CD4-positive, CD25-positive, alpha-beta regulatory T cell (primary cell): ENCODE measurements at regions not wholly inside any gene's neighbourhood (a gene's known extent, or its start where the extent isn't known, plus 50 kb on each side); places are given as distances from the start of the nearest gene placed in this dataset.
"Not testable (repeated sequence)": the region's sequence is repeated elsewhere in the genome, so short reads cannot be mapped to it uniquely, and the experiment has no call there.

ENCODE experiments used
- ATAC-seq, 2 donors: fragments of 150-1000 bp; cut with Tn5 transposase; one replicate each; pipeline ENCODE4 v1.10.0; 2021; ENCODE audit warnings: low read depth in 2 of 2, moderate number of reproducible peaks in 2 of 2, moderate library complexity in 1 of 2
- DNase-seq, 3 donors: peaks; one replicate each; pipeline versions ENCODE4 v3.0.0 to v3.0.0-alpha.2; 2012 to 2022; ENCODE audit warnings: mixed read lengths in 1 of 3
- H3K27ac ChIP-seq: one replicate; pipeline ENCODE4 v1.7.0; 2013; ENCODE audit warnings: mild to moderate bottlenecking, low read length; ENCODE audit not compliant: insufficient read depth, poor library complexity, severe bottlenecking
- H3K27me3 ChIP-seq: one replicate; pipeline ENCODE4 v1.7.0; 2013; ENCODE audit warnings: low read length; ENCODE audit not compliant: control insufficient read depth, insufficient read depth
- H3K36me3 ChIP-seq: one replicate; pipeline ENCODE4 v1.7.0; 2013; ENCODE audit warnings: mild to moderate bottlenecking, low read length, moderate library complexity; ENCODE audit not compliant: control insufficient read depth, insufficient read depth
- H3K4me1 ChIP-seq: 2 replicates; pipeline ENCODE4 v1.7.0; 2013; ENCODE audit warnings: mild to moderate bottlenecking, low read length; ENCODE audit not compliant: insufficient read depth, control insufficient read depth, poor library complexity, severe bottlenecking
- H3K4me3 ChIP-seq: one replicate; pipeline ENCODE4 v1.7.0; 2013; ENCODE audit warnings: low read depth, mild to moderate bottlenecking, low read length, moderate library complexity
- H3K9me3 ChIP-seq, 2 experiments: 1 replicate in 1 of 2; 2 replicates in 1 of 2; pipeline ENCODE4 v1.7.0; 2013; ENCODE audit warnings: low read length in 2 of 2, mild to moderate bottlenecking in 1 of 2, moderate library complexity in 1 of 2; ENCODE audit not compliant: control insufficient read depth in 2 of 2
- H3K27ac Mint-ChIP-seq, 3 donors: one replicate each; pipeline ENCODE4 v1.8.0; 2020 to 2022; ENCODE audit warnings: mild to moderate bottlenecking in 3 of 3, mixed read lengths in 3 of 3, moderate library complexity in 2 of 3
- H3K27me3 Mint-ChIP-seq: one replicate; pipeline ENCODE4 v1.8.0; 2022; ENCODE audit warnings: mild to moderate bottlenecking, mixed read lengths
- H3K36me3 Mint-ChIP-seq: one replicate; pipeline ENCODE4 v1.8.0; 2020; ENCODE audit warnings: mixed read lengths
- H3K4me1 Mint-ChIP-seq, 4 donors: one replicate each; pipeline ENCODE4 v1.8.0; 2020 to 2022; ENCODE audit warnings: mixed read lengths in 4 of 4, mild to moderate bottlenecking in 1 of 4
- H3K4me3 Mint-ChIP-seq, 4 donors: one replicate each; pipeline ENCODE4 v1.8.0; 2020 to 2022; ENCODE audit warnings: mild to moderate bottlenecking in 4 of 4, mixed read lengths in 4 of 4, moderate library complexity in 3 of 4
- H3K9me3 Mint-ChIP-seq, 7 donors: one replicate each; pipeline ENCODE4 v1.8.0; 2020 to 2022; ENCODE audit warnings: mixed read lengths in 7 of 7, mild to moderate bottlenecking in 3 of 7, moderate library complexity in 2 of 7

DNA sequence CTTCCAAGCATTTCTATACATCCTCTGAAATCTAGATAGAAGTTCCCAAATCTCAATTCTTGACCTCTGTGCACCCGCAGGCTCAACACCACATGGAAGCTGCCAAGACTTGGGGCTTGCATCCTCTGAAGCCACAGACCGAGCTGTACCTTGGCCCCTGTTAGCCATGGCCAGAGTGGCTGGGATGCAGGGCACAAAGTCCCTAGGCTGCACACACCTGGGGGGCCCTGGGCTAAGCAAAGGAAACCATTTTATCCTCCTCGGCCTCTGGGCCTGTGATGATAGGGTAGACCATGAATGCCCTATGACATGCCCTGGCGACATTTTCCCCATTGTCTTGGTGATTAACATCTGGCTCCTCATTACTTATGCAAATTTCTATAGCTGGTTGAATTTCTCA lies 97.1 kb upstream of the CCDC39 start:
- peaks cover 0 to 54% (median 17%) of the 10 kb centered on the region in 7 donors for H3K9me3 Mint-ChIP-seq

DNA sequence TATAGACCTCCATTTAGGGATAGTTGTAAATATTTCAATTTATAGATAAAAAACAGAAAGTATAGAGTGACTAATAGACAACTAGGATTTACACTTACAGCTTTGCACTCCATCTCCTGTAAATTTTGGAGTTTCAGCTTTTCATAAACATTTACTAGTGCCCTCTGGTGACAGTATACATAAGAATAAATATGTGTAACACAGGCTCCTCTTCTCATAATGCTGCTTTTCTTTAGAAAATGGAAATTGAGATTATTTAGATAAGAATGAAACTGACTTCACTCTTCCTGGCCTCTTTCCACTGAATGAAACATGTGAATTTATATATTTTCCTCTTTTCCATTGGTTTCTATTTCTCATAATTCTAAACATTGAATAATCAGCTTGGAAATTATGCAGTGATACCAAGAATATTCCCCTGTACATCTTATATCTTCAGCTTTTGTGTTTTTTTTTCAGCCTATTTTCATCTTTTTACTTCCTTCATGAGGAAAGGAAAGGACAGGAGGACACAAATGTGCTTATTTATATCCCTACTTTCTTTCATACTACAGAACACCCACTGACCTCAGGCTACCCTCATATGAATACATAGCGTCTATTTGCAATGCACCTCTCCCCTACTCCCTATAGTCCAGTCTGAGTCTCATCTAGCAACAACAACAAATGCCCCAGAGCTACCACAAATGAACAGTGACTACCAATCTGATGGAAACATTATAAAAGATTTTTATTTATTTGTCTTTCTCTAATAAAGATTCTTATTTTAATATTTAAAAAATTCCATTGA lies 103.1 kb upstream of the CCDC39 start:
- ATAC-seq (no peak), DNase-seq (no peak)
- H3K9me3 ChIP-seq: peaks cover 7 to 30% of the 10 kb centered on the region in 2 experiments
- H3K4me3 Mint-ChIP-seq: no peak overlapping the region
- H3K9me3 Mint-ChIP-seq: peaks cover 0 to 35% (median 11%) of the 10 kb centered on the region in 7 donors
- no peaks in the 10 kb centered on the region for H3K27me3 ChIP-seq
- no peaks in the 10 kb centered on the region for H3K4me1 Mint-ChIP-seq
- H3K36me3 Mint-ChIP-seq: no peaks in the 10 kb centered on the region
- no peaks in the 10 kb centered on the region for H3K4me1 ChIP-seq
- no peak overlapping the region for H3K4me3 ChIP-seq
- no peaks in the 10 kb centered on the region for H3K36me3 ChIP-seq
- H3K27ac Mint-ChIP-seq: no peak overlapping the region
- H3K27ac ChIP-seq: no peak overlapping the region
- no peaks in the 10 kb centered on the region for H3K27me3 Mint-ChIP-seq

More for the DNA sequence above, 97.1 kb upstream of the CCDC39 start:
- Mint-ChIP-seq H3K27ac (no peak overlapping the region), H3K27me3 (no peaks in the 10 kb centered on the region), H3K4me3 (no peak overlapping the region), H3K36me3 (no peaks in the 10 kb centered on the region), H3K4me1 (no peaks in the 10 kb centered on the region)
- no peak for ATAC-seq
- Histone ChIP-seq H3K36me3 (no peaks in the 10 kb centered on the region), H3K27ac (no peak overlapping the region), H3K4me1 (no peaks in the 10 kb centered on the region), H3K4me3 (no peak overlapping the region), H3K27me3 (no peaks in the 10 kb centered on the region), H3K9me3 (peaks cover 9 to 42% of the 10 kb centered on the region in 2 experiments)
- DNase-seq: no peak

DNA sequence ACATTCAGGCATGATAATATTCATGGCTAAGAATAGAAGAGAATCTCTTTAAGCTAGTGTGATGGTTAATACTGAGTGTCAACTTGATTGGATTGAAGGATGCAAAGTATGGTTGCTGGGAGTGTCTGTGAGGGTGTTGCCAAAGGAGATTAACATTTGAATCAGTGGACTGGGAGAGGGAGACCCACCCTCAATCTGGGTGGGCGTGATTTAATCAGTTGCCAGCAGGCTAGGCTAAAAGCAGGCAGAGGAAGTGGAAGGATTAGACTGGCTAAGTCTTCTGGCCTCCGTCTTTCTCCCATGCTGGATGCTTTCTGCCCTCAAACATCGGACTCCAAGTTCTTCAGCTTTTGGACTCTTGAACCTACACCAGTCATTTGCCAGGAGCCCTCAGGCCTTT lies 106.9 kb upstream of the CCDC39 start:
- not testable (repeated sequence) for H3K27ac Mint-ChIP-seq, H3K27me3 ChIP-seq, DNase-seq, H3K9me3 Mint-ChIP-seq, H3K4me1 ChIP-seq, H3K9me3 ChIP-seq, ATAC-seq, H3K4me3 ChIP-seq, H3K27ac ChIP-seq, H3K4me3 Mint-ChIP-seq, H3K4me1 Mint-ChIP-seq, H3K27me3 Mint-ChIP-seq, H3K36me3 ChIP-seq, H3K36me3 Mint-ChIP-seq

DNA sequence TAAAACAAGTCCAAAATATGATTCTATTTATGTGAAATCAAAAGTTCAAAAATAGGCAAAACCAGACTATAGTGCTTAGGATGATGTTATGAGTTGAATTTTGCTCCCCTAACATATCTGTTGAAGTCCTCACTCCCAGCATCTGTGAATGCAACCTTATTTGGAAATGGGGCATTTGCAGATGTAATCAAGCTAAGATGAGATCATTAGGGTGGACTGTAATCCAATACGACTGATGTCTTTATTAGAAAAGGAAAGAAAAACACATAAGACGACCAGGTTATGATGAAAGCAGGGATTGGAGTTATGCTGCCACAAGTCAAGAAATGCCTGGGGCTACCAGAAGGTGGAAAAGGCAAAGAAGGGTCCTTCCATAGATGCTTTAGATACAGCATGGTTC lies 110.5 kb upstream of the CCDC39 start:
- Mint-ChIP-seq H3K4me1 (no peaks in the 10 kb centered on the region), H3K4me3 (no peak overlapping the region), H3K27ac (no peak overlapping the region), H3K27me3 (peaks cover 5% of the 10 kb centered on the region), H3K9me3 (peaks cover 0 to 2% (median 0%) of the 10 kb centered on the region in 7 donors), H3K36me3 (no peaks in the 10 kb centered on the region)
- no peaks in the 10 kb centered on the region for H3K27me3 ChIP-seq
- no peak for ATAC-seq
- H3K27ac ChIP-seq: no peak overlapping the region
- H3K36me3 ChIP-seq: no peaks in the 10 kb centered on the region
- no peak for DNase-seq
- H3K4me3 ChIP-seq: no peak overlapping the region
- H3K9me3 ChIP-seq: no peaks in the 10 kb centered on the region
- H3K4me1 ChIP-seq: no peaks in the 10 kb centered on the region

DNA sequence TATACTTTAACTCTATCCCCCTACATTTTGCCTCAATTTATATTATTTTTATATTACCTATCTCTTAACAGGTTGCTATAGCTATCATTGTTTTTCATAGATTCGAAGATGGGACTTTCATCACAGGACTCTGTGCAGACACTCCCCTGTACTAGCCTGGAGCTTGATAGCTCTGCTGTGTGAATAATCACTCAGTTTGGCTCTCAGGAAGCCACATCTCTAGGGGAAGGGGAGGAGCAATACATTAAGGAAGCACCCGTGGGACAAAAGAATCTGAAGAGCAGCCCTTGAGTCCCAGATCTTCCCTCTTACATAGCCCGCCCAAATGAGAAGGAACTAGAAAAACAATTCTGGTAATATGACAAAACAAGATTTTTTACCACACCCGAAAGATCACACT lies 114.3 kb upstream of the FXR1 start:
- Histone ChIP-seq H3K9me3 (no peaks in the 10 kb centered on the region), H3K4me3 (no peak overlapping the region), H3K4me1 (no peaks in the 10 kb centered on the region), H3K27ac (no peak overlapping the region), H3K36me3 (no peaks in the 10 kb centered on the region), H3K27me3 (no peaks in the 10 kb centered on the region)
- no peak for DNase-seq
- H3K27me3 Mint-ChIP-seq: peaks cover 4% of the 10 kb centered on the region
- no peaks in the 10 kb centered on the region for H3K36me3 Mint-ChIP-seq
- H3K27ac Mint-ChIP-seq: no peak overlapping the region
- no peaks in the 10 kb centered on the region for H3K9me3 Mint-ChIP-seq
- no peak overlapping the region for H3K4me3 Mint-ChIP-seq
- H3K4me1 Mint-ChIP-seq: no peaks in the 10 kb centered on the region
- no peak for ATAC-seq

DNA sequence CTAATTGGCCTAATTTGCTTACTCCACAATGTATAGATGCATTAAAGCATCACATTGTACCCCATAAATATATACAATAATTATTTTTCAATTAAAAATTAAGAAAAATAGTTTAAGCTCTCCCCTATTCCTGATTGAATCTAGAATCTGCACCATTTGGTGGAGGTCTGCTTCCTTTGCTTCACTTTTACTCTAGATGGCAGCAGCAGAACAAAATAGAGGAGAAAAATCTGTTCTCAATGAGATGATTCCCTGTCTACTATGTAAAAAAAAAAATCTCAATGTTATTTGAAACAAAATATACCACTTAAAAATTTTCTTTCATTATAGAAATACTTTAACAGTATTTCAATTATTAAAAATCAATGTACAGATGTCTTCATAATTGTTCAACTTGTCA lies 109.6 kb upstream of the FXR1 start:
- ATAC-seq (no peak), DNase-seq (peak in 1 of 3 donors; percentile 0)
- Mint-ChIP-seq H3K4me1 (no peaks in the 10 kb centered on the region), H3K27ac (no peak overlapping the region), H3K36me3 (no peaks in the 10 kb centered on the region), H3K9me3 (no peaks in the 10 kb centered on the region), H3K27me3 (no peaks in the 10 kb centered on the region), H3K4me3 (no peak overlapping the region)
- no peak overlapping the region for H3K4me3 ChIP-seq
- no peaks in the 10 kb centered on the region for H3K36me3 ChIP-seq
- H3K27me3 ChIP-seq: no peaks in the 10 kb centered on the region
- H3K9me3 ChIP-seq: no peaks in the 10 kb centered on the region
- H3K4me1 ChIP-seq: no peaks in the 10 kb centered on the region
- H3K27ac ChIP-seq: no peak overlapping the region

DNA sequence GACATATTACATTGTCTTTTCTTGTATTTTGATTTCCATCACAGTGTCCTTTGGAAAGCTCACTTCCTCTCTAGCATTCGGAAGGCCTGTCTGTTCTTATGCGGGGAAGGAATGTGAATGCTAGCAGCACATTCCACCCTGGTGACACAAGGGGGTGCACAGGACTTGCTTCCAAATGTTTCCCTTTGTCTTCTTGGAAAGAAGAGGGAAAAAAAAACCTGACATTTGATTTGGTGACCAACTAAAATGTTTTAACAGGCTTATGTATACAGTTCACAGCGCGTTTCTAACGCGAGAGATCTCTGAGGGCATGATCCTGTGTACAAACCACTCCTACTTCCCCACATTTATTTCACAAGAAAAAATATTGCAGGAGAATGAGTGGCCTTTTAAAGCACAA lies 107.6 kb upstream of the FXR1 start:
- no peak overlapping the region for H3K4me3 Mint-ChIP-seq
- H3K9me3 ChIP-seq: no peaks in the 10 kb centered on the region
- ATAC-seq: no peak
- H3K9me3 Mint-ChIP-seq: no peaks in the 10 kb centered on the region
- no peaks in the 10 kb centered on the region for H3K27me3 Mint-ChIP-seq
- H3K36me3 Mint-ChIP-seq: no peaks in the 10 kb centered on the region
- no peaks in the 10 kb centered on the region for H3K4me1 Mint-ChIP-seq
- no peak overlapping the region for H3K4me3 ChIP-seq
- H3K27ac ChIP-seq: no peak overlapping the region
- H3K27me3 ChIP-seq: no peaks in the 10 kb centered on the region
- H3K36me3 ChIP-seq: no peaks in the 10 kb centered on the region
- no peak for DNase-seq
- no peaks in the 10 kb centered on the region for H3K4me1 ChIP-seq
- H3K27ac Mint-ChIP-seq: no peak overlapping the region

DNA sequence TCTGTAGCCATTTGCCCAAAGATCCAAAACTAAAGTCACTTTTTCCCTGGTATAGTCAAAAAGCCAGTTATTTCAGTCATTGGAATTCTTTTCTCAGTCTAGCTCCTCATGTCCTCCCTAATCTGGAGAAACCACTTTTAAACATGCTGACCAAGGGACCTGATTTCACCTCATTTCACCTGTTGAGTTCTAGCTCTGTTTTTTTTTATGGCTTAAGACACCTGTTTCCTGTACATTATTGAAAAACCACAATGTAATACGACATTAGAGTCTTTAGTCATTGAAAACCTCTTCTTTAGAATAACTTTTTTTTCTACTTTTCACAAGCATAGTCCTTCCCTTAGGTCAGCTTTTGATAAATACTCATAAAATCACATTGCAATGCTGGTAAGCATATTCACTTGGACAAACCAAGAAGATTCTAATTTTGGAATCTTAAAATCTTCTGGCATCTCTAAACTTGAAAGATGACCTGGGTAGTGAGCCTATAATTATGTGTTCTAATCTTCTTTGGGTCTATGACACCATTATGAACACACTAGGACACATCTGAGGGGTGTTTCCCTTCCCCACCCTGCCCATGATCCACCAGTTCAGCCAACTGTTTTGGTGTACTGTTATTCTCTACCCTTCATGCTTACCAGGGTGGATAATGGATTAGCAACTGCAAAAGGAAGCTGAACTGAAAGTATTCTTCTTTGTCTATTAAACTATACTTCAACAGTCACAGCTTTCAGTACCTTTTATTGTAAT lies 103.5 kb upstream of the FXR1 start:
- Mint-ChIP-seq H3K9me3 (no peaks in the 10 kb centered on the region), H3K36me3 (no peaks in the 10 kb centered on the region), H3K27me3 (no peaks in the 10 kb centered on the region), H3K4me3 (no peak overlapping the region), H3K27ac (no peak overlapping the region), H3K4me1 (no peaks in the 10 kb centered on the region)
- H3K9me3 ChIP-seq: no peaks in the 10 kb centered on the region
- ATAC-seq (no peak), DNase-seq (no peak)
- no peak overlapping the region for H3K27ac ChIP-seq
- no peaks in the 10 kb centered on the region for H3K36me3 ChIP-seq
- no peaks in the 10 kb centered on the region for H3K27me3 ChIP-seq
- no peak overlapping the region for H3K4me3 ChIP-seq
- H3K4me1 ChIP-seq: no peaks in the 10 kb centered on the region
